ENCODE measurements at regions not wholly inside any gene's neighbourhood (a gene's known extent, or its start where the extent isn't known, plus 50 kb on each side); places are given as distances from the start of the nearest gene placed in this dataset.

GRCh38 chr16:65989861-65990604, 376.5 kb upstream of the CDH5 start:
- Histone ChIP-seq H3K4me3 (ENCODE audit: low read length) (no peak overlapping the region), H3K9me3 (ENCODE audit: control insufficient read depth, low read depth, low read length) (no peaks in the 10 kb centered on the region), H3K27me3 (ENCODE audit: control insufficient read depth, insufficient read depth, low read length) (no peaks in the 10 kb centered on the region), H3K4me1 (ENCODE audit: control insufficient read depth, insufficient read depth, low read length) (no peaks in the 10 kb centered on the region), H3K36me3 (ENCODE audit: control insufficient read depth, insufficient read depth, low read length) (no peaks in the 10 kb centered on the region), H3K27ac (ENCODE audit: low read length) (no peak overlapping the region)
- DNase-seq, result no peak
- no CpG with 5 or more reads among the region's 5 CpGs for WGBS (ENCODE audit: insufficient coverage, low lambda C conversion rate)

- WGBS (ENCODE audit: insufficient coverage, low lambda C conversion rate), result 100% methylated on average over 1 of the region's 8 CpGs
- Histone ChIP-seq H3K36me3 (ENCODE audit: control insufficient read depth, insufficient read depth, low read length) (no peaks in the 10 kb centered on the region), H3K4me3 (ENCODE audit: low read length) (no peak overlapping the region), H3K4me1 (ENCODE audit: control insufficient read depth, insufficient read depth, low read length) (no peaks in the 10 kb centered on the region), H3K27ac (ENCODE audit: low read length) (no peak overlapping the region), H3K27me3 (ENCODE audit: control insufficient read depth, insufficient read depth, low read length) (no peaks in the 10 kb centered on the region), H3K9me3 (ENCODE audit: control insufficient read depth, low read depth, low read length) (no peaks in the 10 kb centered on the region)
- no peak for DNase-seq
These were observed 378.4 kb upstream of the CDH5 start for GRCh38 chr16:65988024-65988595.

- no peak for DNase-seq
- Histone ChIP-seq H3K4me3 (ENCODE audit: low read length) (no peak overlapping the region), H3K27me3 (ENCODE audit: control insufficient read depth, insufficient read depth, low read length) (no peaks in the 10 kb centered on the region), H3K9me3 (ENCODE audit: control insufficient read depth, low read depth, low read length) (no peaks in the 10 kb centered on the region), H3K36me3 (ENCODE audit: control insufficient read depth, insufficient read depth, low read length) (no peaks in the 10 kb centered on the region), H3K4me1 (ENCODE audit: control insufficient read depth, insufficient read depth, low read length) (no peaks in the 10 kb centered on the region), H3K27ac (ENCODE audit: low read length) (no peak overlapping the region)
- 33% methylated on average over 1 of the region's 3 CpGs for WGBS (ENCODE audit: insufficient coverage, low lambda C conversion rate)
These were observed 382.2 kb upstream of the CDH5 start for GRCh38 chr16:65984296-65984695.

- Histone ChIP-seq H3K27ac (ENCODE audit: low read length) (no peak overlapping the region), H3K36me3 (ENCODE audit: control insufficient read depth, insufficient read depth, low read length) (no peaks in the 10 kb centered on the region), H3K4me1 (ENCODE audit: control insufficient read depth, insufficient read depth, low read length) (no peaks in the 10 kb centered on the region), H3K27me3 (ENCODE audit: control insufficient read depth, insufficient read depth, low read length) (no peaks in the 10 kb centered on the region), H3K4me3 (ENCODE audit: low read length) (no peak overlapping the region), H3K9me3 (ENCODE audit: control insufficient read depth, low read depth, low read length) (no peaks in the 10 kb centered on the region)
- no peak for DNase-seq
- 100% methylated on average over 1 of the region's 2 CpGs for WGBS (ENCODE audit: insufficient coverage, low lambda C conversion rate)
These were observed 385.4 kb upstream of the CDH5 start for GRCh38 chr16:65981057-65981456.

GRCh38 chr16:65975049-65975708, 391.3 kb upstream of the CDH5 start:
- Histone ChIP-seq H3K9me3 (ENCODE audit: control insufficient read depth, low read depth, low read length) (no peaks in the 10 kb centered on the region), H3K4me1 (ENCODE audit: control insufficient read depth, insufficient read depth, low read length) (no peaks in the 10 kb centered on the region), H3K4me3 (ENCODE audit: low read length) (no peak overlapping the region), H3K36me3 (ENCODE audit: control insufficient read depth, insufficient read depth, low read length) (no peaks in the 10 kb centered on the region), H3K27ac (ENCODE audit: low read length) (no peak overlapping the region), H3K27me3 (ENCODE audit: control insufficient read depth, insufficient read depth, low read length) (no peaks in the 10 kb centered on the region)
- no CpG with 5 or more reads among the region's 7 CpGs for WGBS (ENCODE audit: insufficient coverage, low lambda C conversion rate)
- DNase-seq, result no peak

GRCh38 chr16:65967376-65967775, 399.1 kb upstream of the CDH5 start:
- WGBS (ENCODE audit: insufficient coverage, low lambda C conversion rate), result no CpG with 5 or more reads among the region's 4 CpGs
- no peak overlapping the region for H3K27ac ChIP-seq (ENCODE audit: low read length)
- no peaks in the 10 kb centered on the region for H3K36me3 ChIP-seq (ENCODE audit: control insufficient read depth, insufficient read depth, low read length)
- no peak overlapping the region for H3K4me3 ChIP-seq (ENCODE audit: low read length)
- no peaks in the 10 kb centered on the region for H3K27me3 ChIP-seq (ENCODE audit: control insufficient read depth, insufficient read depth, low read length)
- H3K9me3 ChIP-seq (ENCODE audit: control insufficient read depth, low read depth, low read length), result no peaks in the 10 kb centered on the region
- H3K4me1 ChIP-seq (ENCODE audit: control insufficient read depth, insufficient read depth, low read length), result no peaks in the 10 kb centered on the region
- no peak for DNase-seq

- Histone ChIP-seq H3K27me3 (ENCODE audit: control insufficient read depth, insufficient read depth, low read length) (no peaks in the 10 kb centered on the region), H3K4me3 (ENCODE audit: low read length) (no peak overlapping the region), H3K4me1 (ENCODE audit: control insufficient read depth, insufficient read depth, low read length) (no peaks in the 10 kb centered on the region), H3K27ac (ENCODE audit: low read length) (no peak overlapping the region), H3K9me3 (ENCODE audit: control insufficient read depth, low read depth, low read length) (no peaks in the 10 kb centered on the region), H3K36me3 (ENCODE audit: control insufficient read depth, insufficient read depth, low read length) (no peaks in the 10 kb centered on the region)
- peak in 1 of 2 donors; percentile 7 for DNase-seq
- WGBS (ENCODE audit: insufficient coverage, low lambda C conversion rate), result no CpG with 5 or more reads among the region's 6 CpGs
These were observed 400.9 kb upstream of the CDH5 start for GRCh38 chr16:65965628-65966027.

- no peak overlapping the region for H3K27ac ChIP-seq (ENCODE audit: low read length)
- no peaks in the 10 kb centered on the region for H3K27me3 ChIP-seq (ENCODE audit: control insufficient read depth, insufficient read depth, low read length)
- H3K4me3 ChIP-seq (ENCODE audit: low read length), result no peak overlapping the region
- WGBS (ENCODE audit: insufficient coverage, low lambda C conversion rate), result 90% methylated on average over 2 of the region's 4 CpGs
- H3K36me3 ChIP-seq (ENCODE audit: control insufficient read depth, insufficient read depth, low read length), result no peaks in the 10 kb centered on the region
- no peak for DNase-seq
- H3K4me1 ChIP-seq (ENCODE audit: control insufficient read depth, insufficient read depth, low read length), result no peaks in the 10 kb centered on the region
- H3K9me3 ChIP-seq (ENCODE audit: control insufficient read depth, low read depth, low read length), result no peaks in the 10 kb centered on the region
These were observed 401.7 kb upstream of the CDH5 start for GRCh38 chr16:65964752-65965151.

- H3K27me3 ChIP-seq (ENCODE audit: control insufficient read depth, insufficient read depth, low read length), result no peaks in the 10 kb centered on the region
- no peaks in the 10 kb centered on the region for H3K9me3 ChIP-seq (ENCODE audit: control insufficient read depth, low read depth, low read length)
- no CpG with 5 or more reads among the region's 4 CpGs for WGBS (ENCODE audit: insufficient coverage, low lambda C conversion rate)
- H3K27ac ChIP-seq (ENCODE audit: low read length), result no peak overlapping the region
- H3K4me3 ChIP-seq (ENCODE audit: low read length), result no peak overlapping the region
- DNase-seq, result no peak
- H3K36me3 ChIP-seq (ENCODE audit: control insufficient read depth, insufficient read depth, low read length), result no peaks in the 10 kb centered on the region
- H3K4me1 ChIP-seq (ENCODE audit: control insufficient read depth, insufficient read depth, low read length), result no peaks in the 10 kb centered on the region
These were observed 404.9 kb upstream of the CDH5 start for GRCh38 chr16:65961476-65962143.

GRCh38 chr16:65959983-65960382, 406.5 kb upstream of the CDH5 start:
- Histone ChIP-seq H3K4me3 (ENCODE audit: low read length) (no peak overlapping the region), H3K36me3 (ENCODE audit: control insufficient read depth, insufficient read depth, low read length) (no peaks in the 10 kb centered on the region), H3K27me3 (ENCODE audit: control insufficient read depth, insufficient read depth, low read length) (no peaks in the 10 kb centered on the region), H3K27ac (ENCODE audit: low read length) (no peak overlapping the region), H3K4me1 (ENCODE audit: control insufficient read depth, insufficient read depth, low read length) (no peaks in the 10 kb centered on the region), H3K9me3 (ENCODE audit: control insufficient read depth, low read depth, low read length) (no peaks in the 10 kb centered on the region)
- DNase-seq, result no peak
- no CpG with 5 or more reads among the region's 2 CpGs for WGBS (ENCODE audit: insufficient coverage, low lambda C conversion rate)

Measured in large intestine (tissue), 3 donors.